Panc1 (cell line): ENCODE measurements at regions not wholly inside any gene's neighbourhood (a gene's known extent, or its start where the extent isn't known, plus 50 kb on each side); places are given as distances from the start of the nearest gene placed in this dataset.

Experiments
- ATAC-seq: fragments of 200-7000 bp; cut with Tn5 transposase; 2 replicates; pipeline ENCODE4 v1.9.1; 2020; ENCODE audit warnings: mild to moderate bottlenecking, moderate library complexity
- BruUV-seq: library from RNA; stranded (reverse); fragments of 400-500 nt; replicated peaks from 2 replicates; lab custom pipeline; 2021; lab: Mats Ljungman, UMichigan
- CTCF ChIA-PET: fragments of 300-600 bp; sonication (Branson Sonifier 250); formaldehyde crosslinking; loops from one replicate; lab custom pipeline; 2022; ENCODE audit warnings: antibody characterized with exemption; lab: Charles Lee
- POLR2A ChIA-PET: fragments of 300-600 bp; sonication (Branson Sonifier 250); formaldehyde crosslinking; loops from one replicate; lab custom pipeline; 2022; ENCODE audit warnings: antibody characterized with exemption; lab: Charles Lee
- DNase-seq: peaks from one replicate; pipeline ENCODE4 v3.0.0-alpha.2; 2010; ENCODE audit warnings: low read depth, low spot score
- H3K27ac ChIP-seq: 2 replicates; pipeline ENCODE4 v1.5.1; 2011; ENCODE audit warnings: mild to moderate bottlenecking, low read length, inconsistent platforms
- H3K27me3 ChIP-seq: fragments of 200-500 bp; sonication (Bioruptor generic); 2 replicates; pipeline ENCODE4 v1.6.0; 2014; ENCODE audit warnings: low read length, inconsistent platforms; ENCODE audit not compliant: control insufficient read depth, insufficient read depth
- H3K36me3 ChIP-seq: fragments of 200-500 bp; sonication (Bioruptor generic); 2 replicates; pipeline ENCODE4 v1.5.1; 2014; ENCODE audit warnings: inconsistent platforms, mild to moderate bottlenecking, low read length, moderate library complexity; ENCODE audit not compliant: control insufficient read depth, insufficient read depth
- H3K4me1 ChIP-seq: 2 replicates; pipeline ENCODE4 v1.5.1; 2011; ENCODE audit warnings: inconsistent platforms, mild to moderate bottlenecking, low read length, moderate library complexity; ENCODE audit not compliant: control insufficient read depth, insufficient read depth
- H3K4me3 ChIP-seq, 2 experiments: 2 replicates each; pipeline ENCODE4 v1.5.1; 2011 to 2012; ENCODE audit warnings: low read depth in 2 of 2, low read length in 2 of 2, mild to moderate bottlenecking in 2 of 2, inconsistent platforms in 1 of 2, moderate library complexity in 1 of 2
- H3K9me3 ChIP-seq: fragments of 200-500 bp; sonication (Bioruptor generic); 2 replicates; pipeline ENCODE4 v1.5.1; 2014; ENCODE audit warnings: low read depth, mild to moderate bottlenecking, inconsistent platforms, low read length, moderate library complexity; ENCODE audit not compliant: control insufficient read depth, insufficient read depth
- POLR2AphosphoS5 ChIP-seq: IDR thresholded peaks from 2 replicates; pipeline ENCODE4 v1.6.1; 2012; ENCODE audit warnings: mild to moderate bottlenecking, low read depth, low read length, moderate library complexity
- REST ChIP-seq, 2 experiments: IDR thresholded peaks; 2 replicates each; pipeline ENCODE4 v1.6.1; 2011 to 2012; ENCODE audit warnings: low read depth in 2 of 2, control low read depth in 1 of 2, low read length in 1 of 2, mild to moderate bottlenecking in 1 of 2, moderate library complexity in 1 of 2; ENCODE audit not compliant: insufficient read depth in 1 of 2
- SIN3A ChIP-seq: IDR thresholded peaks from 2 replicates; pipeline ENCODE4 v1.6.1; 2012; ENCODE audit warnings: low read depth, mild to moderate bottlenecking, low read length, moderate library complexity, borderline replicate concordance; ENCODE audit not compliant: insufficient read depth
- TCF7L2 ChIP-seq: IDR thresholded peaks from 2 replicates; pipeline ENCODE4 v1.6.1; 2011; ENCODE audit warnings: mild to moderate bottlenecking, low read depth, low read length, inconsistent platforms
- in situ Hi-C: cut with HindIII; loops from 2 replicates; pipeline ENCODE4 v1.10.0; 2016; ENCODE audit warnings: low sequenced_read_pairs, low pct_unique_long_range_greater_than_20kb
- intact Hi-C: fragments of 100-400 bp; cut with micrococcal nuclease; formaldehyde crosslinking; loops from one replicate; pipeline ENCODE4 v1.10.0; 2022; ENCODE audit not compliant: unreplicated experiment
- TF ChIP-seq, protein P1 (sequence below): fragments of 450-650 bp; IDR thresholded peaks from 2 replicates; pipeline ENCODE4 v1.5.1; 2017; ENCODE audit warnings: mild to moderate bottlenecking

DNA sequence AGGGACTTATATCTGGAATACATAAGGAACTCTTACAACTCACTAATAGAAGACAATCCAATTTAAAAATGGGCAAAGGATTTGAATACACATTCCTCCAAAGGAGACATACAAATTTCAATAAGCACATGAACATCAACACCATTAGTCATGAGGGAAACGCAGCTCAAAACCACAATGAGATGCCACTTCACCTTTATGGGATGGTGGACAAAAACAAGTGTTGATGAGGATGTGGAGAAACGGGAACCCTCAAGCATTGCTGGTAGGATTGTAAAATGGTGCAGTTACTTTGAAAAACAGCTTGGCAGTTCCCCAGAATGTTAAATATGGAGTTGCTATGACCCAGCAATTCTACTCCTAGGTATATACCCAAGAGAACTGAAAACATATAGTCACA is 72.7 kb upstream of the IER5L start:
- H3K4me1 ChIP-seq, result no peaks in the 10 kb centered on the region; the same call in 1 of the 2 replicates
- DNase-seq, result no peak
- H3K27ac ChIP-seq, result no peak overlapping the region
- no TSS peak for BruUV-seq
- H3K27me3 ChIP-seq, result no peaks in the 10 kb centered on the region
- intact Hi-C loops, result no loop called here
- no peaks in the 10 kb centered on the region for H3K36me3 ChIP-seq
- POLR2A ChIA-PET, result no interaction called here
- H3K9me3 ChIP-seq, result no peaks in the 10 kb centered on the region
- CTCF ChIA-PET, result no interaction called here
- TF ChIP-seq SIN3A, result no peak
- no peak for TF ChIP-seq REST (IDR thresholded peaks at IDR 0.05; ENCODE audit: insufficient read depth in 1 of 2, low read depth in 2 of 2, low read length in 1 of 2)
- TF ChIP-seq TCF7L2, result no peak
- TF ChIP-seq, protein P1, sequence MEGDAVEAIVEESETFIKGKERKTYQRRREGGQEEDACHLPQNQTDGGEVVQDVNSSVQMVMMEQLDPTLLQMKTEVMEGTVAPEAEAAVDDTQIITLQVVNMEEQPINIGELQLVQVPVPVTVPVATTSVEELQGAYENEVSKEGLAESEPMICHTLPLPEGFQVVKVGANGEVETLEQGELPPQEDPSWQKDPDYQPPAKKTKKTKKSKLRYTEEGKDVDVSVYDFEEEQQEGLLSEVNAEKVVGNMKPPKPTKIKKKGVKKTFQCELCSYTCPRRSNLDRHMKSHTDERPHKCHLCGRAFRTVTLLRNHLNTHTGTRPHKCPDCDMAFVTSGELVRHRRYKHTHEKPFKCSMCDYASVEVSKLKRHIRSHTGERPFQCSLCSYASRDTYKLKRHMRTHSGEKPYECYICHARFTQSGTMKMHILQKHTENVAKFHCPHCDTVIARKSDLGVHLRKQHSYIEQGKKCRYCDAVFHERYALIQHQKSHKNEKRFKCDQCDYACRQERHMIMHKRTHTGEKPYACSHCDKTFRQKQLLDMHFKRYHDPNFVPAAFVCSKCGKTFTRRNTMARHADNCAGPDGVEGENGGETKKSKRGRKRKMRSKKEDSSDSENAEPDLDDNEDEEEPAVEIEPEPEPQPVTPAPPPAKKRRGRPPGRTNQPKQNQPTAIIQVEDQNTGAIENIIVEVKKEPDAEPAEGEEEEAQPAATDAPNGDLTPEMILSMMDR, result no peak
- TF ChIP-seq POLR2AphosphoS5, result no peak
- no peak overlapping the region for H3K4me3 ChIP-seq
- in situ Hi-C loops, result no loop called here
- ATAC-seq, result no peak

DNA sequence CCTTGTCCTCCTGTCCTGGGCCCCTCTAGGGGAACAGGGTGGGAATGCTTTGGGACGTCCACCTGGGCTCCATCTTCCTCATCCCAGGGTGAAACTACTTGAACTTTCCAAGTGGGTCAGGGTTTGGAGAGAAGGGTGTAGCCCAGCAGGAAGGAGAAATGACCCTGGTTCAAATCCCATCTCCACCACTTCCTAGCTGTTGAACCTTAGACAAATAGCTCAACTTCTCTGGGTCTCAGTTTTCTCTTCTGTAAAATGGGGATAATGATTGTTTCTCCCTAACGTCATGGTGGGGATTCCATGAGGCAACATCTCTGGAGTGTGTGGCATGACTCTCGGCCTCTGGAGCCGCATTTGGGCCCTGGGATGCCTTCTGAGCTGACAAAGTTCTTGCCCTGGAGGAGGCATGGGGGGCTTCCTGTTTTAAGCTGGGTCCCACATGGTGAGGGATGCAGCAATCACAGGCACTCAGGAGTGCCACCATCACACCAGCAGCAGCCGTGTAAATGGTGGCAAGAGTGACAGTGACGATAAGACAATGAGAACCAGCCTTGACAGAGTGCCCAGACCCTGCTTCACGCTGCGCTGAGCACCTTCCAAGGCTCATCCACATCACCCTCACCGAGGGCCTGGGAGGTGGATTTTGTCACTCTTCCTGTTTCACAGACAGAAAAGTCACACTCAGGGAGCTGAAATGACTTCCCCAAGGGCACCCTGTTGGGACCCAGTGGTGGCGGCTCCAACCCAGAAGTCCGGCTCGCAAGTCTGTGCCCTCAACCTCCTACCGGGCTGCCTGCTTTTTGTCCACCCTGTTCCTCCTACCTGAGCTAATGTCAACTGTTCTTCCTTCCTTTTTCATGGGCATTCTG is 69.5 kb upstream of the IER5L start:
- DNase-seq, result no peak
- in situ Hi-C loops, result no loop called here
- intact Hi-C loops, result no loop called here
- no peaks in the 10 kb centered on the region for H3K27me3 ChIP-seq
- no peaks in the 10 kb centered on the region for H3K36me3 ChIP-seq
- TF ChIP-seq SIN3A, result no peak
- TF ChIP-seq REST (IDR thresholded peaks at IDR 0.05; ENCODE audit: insufficient read depth in 1 of 2, low read depth in 2 of 2, low read length in 1 of 2), result no peak
- TF ChIP-seq POLR2AphosphoS5, result no peak
- TF ChIP-seq TCF7L2, result no peak
- TF ChIP-seq, protein P1, result no peak
- no peaks in the 10 kb centered on the region for H3K9me3 ChIP-seq
- CTCF ChIA-PET, result no interaction called here
- H3K4me3 ChIP-seq, result no peak overlapping the region
- no peaks in the 10 kb centered on the region for H3K4me1 ChIP-seq
- ATAC-seq, result no peak
- no TSS peak for BruUV-seq
- POLR2A ChIA-PET, result no interaction called here
- H3K27ac ChIP-seq, result no peak overlapping the region
